ENCODE measurements at regions not wholly inside any gene's neighbourhood (a gene's known extent, or its start where the extent isn't known, plus 50 kb on each side); places are given as distances from the start of the nearest gene placed in this dataset.

DNA sequence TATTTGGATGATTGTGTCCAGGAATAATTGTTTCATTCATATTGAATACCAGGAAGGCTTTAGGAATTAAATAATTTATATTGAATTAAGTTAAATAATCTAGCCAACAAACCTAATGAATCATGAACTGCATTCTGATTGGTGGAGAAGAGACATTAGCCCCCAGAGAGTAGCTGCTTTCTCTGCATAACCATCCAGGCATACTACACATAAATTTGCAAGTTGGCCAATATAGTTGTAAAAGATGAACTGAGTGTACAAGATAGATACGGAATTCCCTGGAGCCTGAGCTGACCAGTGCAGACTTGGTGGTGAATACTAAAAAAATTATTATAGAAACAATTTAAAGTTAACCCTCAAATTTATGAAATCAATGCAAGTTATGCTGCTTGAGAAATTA lies 311.8 kb upstream of the KIF2A start:
- TF ChIP-seq POLR2A (IDR thresholded peaks at IDR 0.05; ENCODE audit: low read depth, low read length) (no peak), POLR2AphosphoS5 (IDR thresholded peaks at IDR 0.05; ENCODE audit: low read depth, low read length) (no peak), TAF1 (IDR thresholded peaks at IDR 0.05; ENCODE audit: borderline replicate concordance, low read depth, low read length) (no peak)
- DNase-seq (ENCODE audit: insufficient read length) (no peak), FAIRE-seq (no peak)

DNA sequence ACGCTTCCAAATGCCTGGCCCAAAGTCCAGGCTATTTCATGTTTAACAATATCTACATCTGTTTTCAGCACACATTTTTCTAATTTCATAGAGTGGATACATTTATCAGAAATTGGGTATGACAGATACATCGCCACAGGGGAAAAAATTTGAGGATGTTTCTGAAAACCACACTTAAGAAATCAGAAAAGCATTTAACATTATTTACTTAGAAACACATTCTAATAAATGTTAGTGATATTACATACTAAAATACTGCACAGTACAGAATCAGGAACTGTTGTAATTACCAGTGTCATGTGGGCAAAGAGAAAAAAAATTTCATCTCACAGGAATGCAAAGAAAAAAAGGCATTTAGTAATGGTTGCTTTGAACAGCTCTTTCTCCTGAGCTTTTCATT lies 310.5 kb upstream of the KIF2A start:
- FAIRE-seq (no peak), DNase-seq (ENCODE audit: insufficient read length) (no peak)
- no peak for TF ChIP-seq TAF1 (IDR thresholded peaks at IDR 0.05; ENCODE audit: borderline replicate concordance, low read depth, low read length)
- TF ChIP-seq POLR2AphosphoS5 (IDR thresholded peaks at IDR 0.05; ENCODE audit: low read depth, low read length), result no peak
- no peak for TF ChIP-seq POLR2A (IDR thresholded peaks at IDR 0.05; ENCODE audit: low read depth, low read length)

DNA sequence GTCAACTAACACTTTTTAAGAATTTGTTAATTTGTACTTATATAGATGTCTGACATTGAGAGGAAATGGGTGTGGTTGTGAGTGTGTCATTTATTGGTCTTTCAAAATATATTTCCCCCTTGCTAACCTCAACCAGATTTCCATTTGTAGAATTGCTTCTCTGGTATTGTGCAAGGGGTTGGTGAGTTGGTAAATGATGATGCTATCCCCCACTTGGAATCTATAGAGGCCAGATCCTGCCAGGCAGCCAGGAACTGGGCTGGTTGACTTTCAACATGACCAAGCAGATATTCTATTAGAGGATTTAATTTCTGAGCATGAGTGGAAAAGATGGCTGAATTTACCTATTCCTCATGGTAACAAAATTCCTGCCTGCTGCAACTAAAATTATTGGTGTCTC lies 306.6 kb upstream of the KIF2A start:
- TF ChIP-seq POLR2A (IDR thresholded peaks at IDR 0.05; ENCODE audit: low read depth, low read length) (no peak), TAF1 (IDR thresholded peaks at IDR 0.05; ENCODE audit: borderline replicate concordance, low read depth, low read length) (no peak), POLR2AphosphoS5 (IDR thresholded peaks at IDR 0.05; ENCODE audit: low read depth, low read length) (no peak)
- FAIRE-seq (no peak), DNase-seq (ENCODE audit: insufficient read length) (no peak)

DNA sequence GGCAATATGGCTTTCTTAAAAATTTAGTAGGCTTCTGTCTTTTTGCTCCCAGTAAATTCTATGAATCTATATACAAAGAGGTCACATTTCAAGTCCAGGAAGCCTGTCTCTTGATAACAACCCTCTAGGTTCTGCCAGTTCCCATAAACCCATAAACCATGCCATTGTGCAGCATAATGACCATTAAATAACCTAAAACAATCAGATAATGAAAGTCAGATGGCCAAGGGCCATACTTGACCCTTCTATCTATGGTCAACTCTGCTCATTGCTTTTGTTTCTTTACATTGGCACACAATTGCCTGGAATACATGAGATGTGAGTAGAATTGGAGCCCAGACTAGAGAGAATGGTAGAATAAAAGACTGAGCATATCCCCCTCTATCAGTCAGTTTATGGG lies 305.4 kb upstream of the KIF2A start:
- TF ChIP-seq TAF1 (IDR thresholded peaks at IDR 0.05; ENCODE audit: borderline replicate concordance, low read depth, low read length), result no peak
- TF ChIP-seq POLR2AphosphoS5 (IDR thresholded peaks at IDR 0.05; ENCODE audit: low read depth, low read length), result no peak
- no peak for TF ChIP-seq POLR2A (IDR thresholded peaks at IDR 0.05; ENCODE audit: low read depth, low read length)
- DNase-seq (ENCODE audit: insufficient read length) (no peak), FAIRE-seq (no peak)

DNA sequence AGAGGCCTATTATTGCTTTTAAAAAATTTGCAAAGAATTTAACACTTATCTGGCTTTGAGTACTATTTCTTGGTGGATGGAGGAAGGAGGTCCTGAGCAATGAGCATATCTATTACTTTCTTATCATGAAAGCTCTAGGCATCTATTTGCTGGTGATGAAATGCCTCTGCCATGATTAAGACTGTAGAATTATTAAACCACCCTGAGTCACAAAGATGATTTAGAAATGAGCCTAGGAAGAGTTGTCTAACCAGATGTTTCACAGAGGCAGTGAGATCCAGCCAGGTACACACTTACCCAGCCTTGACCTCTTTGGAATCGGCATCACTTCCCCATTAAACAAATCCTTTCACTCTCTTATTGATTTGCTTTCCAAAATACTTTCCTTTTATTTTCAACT lies 304.4 kb upstream of the KIF2A start:
- no peak for FAIRE-seq
- TF ChIP-seq POLR2A (IDR thresholded peaks at IDR 0.05; ENCODE audit: low read depth, low read length) (no peak), TAF1 (IDR thresholded peaks at IDR 0.05; ENCODE audit: borderline replicate concordance, low read depth, low read length) (no peak), POLR2AphosphoS5 (IDR thresholded peaks at IDR 0.05; ENCODE audit: low read depth, low read length) (no peak)
- no peak for DNase-seq (ENCODE audit: insufficient read length)

DNA sequence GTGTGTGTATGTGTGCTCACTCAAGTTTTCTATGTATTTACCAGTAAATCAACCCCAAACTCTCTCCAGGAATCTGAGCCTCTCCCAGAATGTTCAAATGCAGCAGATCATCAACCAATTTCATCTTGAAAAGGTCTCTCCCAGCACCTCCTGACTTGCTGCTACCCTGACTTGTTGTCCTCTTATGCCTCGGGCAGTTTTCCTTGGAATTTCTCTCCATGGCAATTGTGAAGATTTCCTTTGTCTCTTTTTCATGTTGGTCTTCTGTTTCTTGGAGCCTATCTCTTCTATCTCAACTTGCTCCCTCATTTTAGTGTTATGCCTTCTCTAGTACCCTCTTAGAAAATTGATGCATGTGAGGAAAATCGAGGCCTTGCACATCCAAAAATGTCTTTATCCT lies 303.6 kb upstream of the KIF2A start:
- DNase-seq (ENCODE audit: insufficient read length) (no peak), FAIRE-seq (no peak)
- TF ChIP-seq POLR2A (IDR thresholded peaks at IDR 0.05; ENCODE audit: low read depth, low read length), result no peak
- no peak for TF ChIP-seq POLR2AphosphoS5 (IDR thresholded peaks at IDR 0.05; ENCODE audit: low read depth, low read length)
- no peak for TF ChIP-seq TAF1 (IDR thresholded peaks at IDR 0.05; ENCODE audit: borderline replicate concordance, low read depth, low read length)

DNA sequence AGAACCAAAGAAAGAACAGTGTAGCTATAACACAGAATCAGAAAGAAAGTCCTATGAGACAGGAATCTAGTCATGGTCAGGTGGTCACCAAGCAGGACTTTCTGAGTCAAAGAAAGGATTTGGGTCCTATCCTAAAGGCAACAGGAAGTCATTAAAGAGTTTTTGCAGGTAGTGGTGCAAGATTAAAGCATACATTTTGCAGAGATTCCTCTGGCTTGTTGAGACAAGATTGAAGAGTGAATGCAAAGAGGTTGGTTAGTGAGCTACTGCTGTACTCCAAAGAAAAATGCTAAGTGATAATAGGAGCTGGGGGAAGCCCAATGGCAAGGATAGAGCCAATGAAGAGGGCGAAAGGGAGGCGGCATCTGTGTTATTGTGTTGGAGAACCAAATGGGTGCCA lies 300.5 kb upstream of the KIF2A start:
- FAIRE-seq (no peak), DNase-seq (ENCODE audit: insufficient read length) (no peak)
- TF ChIP-seq POLR2AphosphoS5 (IDR thresholded peaks at IDR 0.05; ENCODE audit: low read depth, low read length) (no peak), POLR2A (IDR thresholded peaks at IDR 0.05; ENCODE audit: low read depth, low read length) (no peak), TAF1 (IDR thresholded peaks at IDR 0.05; ENCODE audit: borderline replicate concordance, low read depth, low read length) (no peak)

DNA sequence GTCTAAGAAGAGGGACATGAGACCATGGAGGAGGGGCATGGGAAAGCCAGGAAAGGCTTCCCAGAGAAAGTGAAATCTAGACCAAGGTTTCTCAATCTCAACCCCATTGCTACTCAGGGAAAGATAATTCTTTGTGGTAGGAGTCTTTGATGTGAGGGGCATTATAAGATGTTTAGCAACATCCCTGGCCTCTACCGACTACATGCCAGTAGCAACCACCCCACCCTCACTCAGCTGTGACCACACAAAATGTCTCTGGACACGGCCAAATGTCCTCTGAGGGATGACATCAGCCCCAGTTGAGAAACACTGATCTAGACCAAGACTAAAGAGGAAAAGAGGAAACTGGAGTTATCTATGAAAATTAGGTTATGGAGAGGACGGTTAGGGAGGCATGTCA lies 298.5 kb upstream of the KIF2A start:
- no peak for DNase-seq (ENCODE audit: insufficient read length)
- TF ChIP-seq TAF1 (IDR thresholded peaks at IDR 0.05; ENCODE audit: borderline replicate concordance, low read depth, low read length) (no peak), POLR2A (IDR thresholded peaks at IDR 0.05; ENCODE audit: low read depth, low read length) (no peak), POLR2AphosphoS5 (IDR thresholded peaks at IDR 0.05; ENCODE audit: low read depth, low read length) (no peak)
- FAIRE-seq, result no peak

DNA sequence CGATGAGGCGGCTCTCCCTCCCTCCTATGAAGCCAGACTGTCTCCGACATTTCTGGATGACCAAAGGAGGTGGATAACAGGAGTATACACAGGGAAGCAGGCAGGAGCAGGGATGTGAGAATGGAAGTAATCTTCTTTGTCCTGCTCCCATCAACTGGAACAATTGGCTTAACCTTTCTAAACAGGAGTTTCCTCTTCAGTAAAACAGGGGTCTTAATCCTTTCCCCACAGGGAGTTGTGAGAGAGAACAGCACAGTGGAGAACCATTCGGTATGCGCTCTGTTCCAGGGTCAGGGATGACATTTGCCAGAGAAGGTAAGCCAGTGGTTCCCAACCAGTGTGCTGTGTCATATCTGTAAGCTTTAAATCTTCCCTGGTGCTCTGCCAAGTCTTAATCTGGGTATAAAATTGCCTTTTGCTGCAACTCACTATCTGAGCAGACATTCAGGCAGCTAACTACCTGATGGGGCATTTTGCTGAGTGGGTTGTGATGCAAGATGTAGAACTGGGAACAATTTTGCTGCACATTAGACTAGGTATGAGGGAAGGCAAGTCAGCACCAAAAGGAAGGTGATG lies 294.8 kb upstream of the KIF2A start:
- TF ChIP-seq POLR2A (IDR thresholded peaks at IDR 0.05; ENCODE audit: low read depth, low read length) (no peak), TAF1 (IDR thresholded peaks at IDR 0.05; ENCODE audit: borderline replicate concordance, low read depth, low read length) (no peak), POLR2AphosphoS5 (IDR thresholded peaks at IDR 0.05; ENCODE audit: low read depth, low read length) (no peak)
- FAIRE-seq (no peak), DNase-seq (ENCODE audit: insufficient read length) (no peak)

DNA sequence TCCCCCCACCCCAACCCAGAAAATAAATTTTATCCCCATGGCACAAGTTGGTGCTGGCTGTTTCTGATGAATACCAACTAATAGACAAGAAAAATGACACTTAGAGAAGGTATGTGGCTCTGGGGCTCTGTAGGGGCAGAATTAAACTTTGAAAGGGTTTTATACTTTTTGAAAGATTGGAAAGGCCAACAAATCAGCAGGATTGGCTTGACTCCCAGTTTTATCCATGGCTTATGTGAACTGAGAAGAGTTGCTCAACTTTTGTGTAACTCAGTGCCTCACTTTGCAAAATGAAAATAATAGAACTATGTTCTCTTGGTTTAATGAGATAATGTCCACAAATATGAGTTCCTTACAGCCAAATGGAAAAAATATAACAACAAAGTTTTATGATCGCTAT lies 288.9 kb upstream of the KIF2A start:
- TF ChIP-seq POLR2A (IDR thresholded peaks at IDR 0.05; ENCODE audit: low read depth, low read length) (no peak), TAF1 (IDR thresholded peaks at IDR 0.05; ENCODE audit: borderline replicate concordance, low read depth, low read length) (no peak), POLR2AphosphoS5 (IDR thresholded peaks at IDR 0.05; ENCODE audit: low read depth, low read length) (no peak)
- DNase-seq (ENCODE audit: insufficient read length), result no peak
- FAIRE-seq, result no peak

DNA sequence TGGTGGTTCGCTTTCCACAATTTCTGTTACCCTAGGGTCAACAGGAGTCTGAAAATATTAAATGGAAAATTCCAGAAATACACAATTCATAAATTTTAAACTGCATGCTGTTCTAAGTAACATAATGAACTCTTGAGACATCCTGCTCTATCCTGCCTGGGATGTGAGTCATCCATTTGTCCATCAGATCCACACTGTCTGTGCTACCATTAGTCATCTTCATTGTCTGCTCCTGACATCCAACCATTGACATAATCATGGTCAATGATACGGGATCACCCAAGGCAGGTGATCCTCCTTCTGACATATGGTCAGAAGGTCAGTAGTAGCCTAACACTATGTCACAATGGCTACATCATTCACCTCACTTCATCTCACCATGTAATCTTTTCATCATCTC lies 276.7 kb upstream of the KIF2A start:
- FAIRE-seq (no peak), DNase-seq (ENCODE audit: insufficient read length) (no peak)
- no peak for TF ChIP-seq POLR2A (IDR thresholded peaks at IDR 0.05; ENCODE audit: low read depth, low read length)
- no peak for TF ChIP-seq TAF1 (IDR thresholded peaks at IDR 0.05; ENCODE audit: borderline replicate concordance, low read depth, low read length)
- TF ChIP-seq POLR2AphosphoS5 (IDR thresholded peaks at IDR 0.05; ENCODE audit: low read depth, low read length), result no peak

DNA sequence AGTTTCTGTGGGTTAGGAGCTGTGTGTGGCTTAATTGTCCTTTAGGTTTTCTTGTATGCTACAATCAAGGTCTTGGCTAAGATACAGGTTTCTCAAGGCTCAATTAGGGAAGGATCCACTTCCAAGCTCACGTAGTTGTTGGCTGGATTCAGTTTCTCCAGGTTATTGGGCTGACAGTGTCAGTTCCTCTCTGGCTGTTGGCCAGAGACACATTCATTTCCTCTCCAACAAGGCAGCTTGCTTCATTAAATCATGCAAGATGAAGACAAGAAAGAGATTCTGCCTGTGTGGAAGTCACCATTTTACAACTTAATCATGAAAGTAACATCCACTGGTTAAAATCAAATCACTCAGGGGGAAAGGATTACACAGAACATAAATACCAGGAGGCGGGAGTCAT lies 275.7 kb upstream of the KIF2A start:
- FAIRE-seq, result no peak
- DNase-seq (ENCODE audit: insufficient read length), result no peak
- TF ChIP-seq POLR2AphosphoS5 (IDR thresholded peaks at IDR 0.05; ENCODE audit: low read depth, low read length) (no peak), POLR2A (IDR thresholded peaks at IDR 0.05; ENCODE audit: low read depth, low read length) (no peak), TAF1 (IDR thresholded peaks at IDR 0.05; ENCODE audit: borderline replicate concordance, low read depth, low read length) (no peak)

DNA sequence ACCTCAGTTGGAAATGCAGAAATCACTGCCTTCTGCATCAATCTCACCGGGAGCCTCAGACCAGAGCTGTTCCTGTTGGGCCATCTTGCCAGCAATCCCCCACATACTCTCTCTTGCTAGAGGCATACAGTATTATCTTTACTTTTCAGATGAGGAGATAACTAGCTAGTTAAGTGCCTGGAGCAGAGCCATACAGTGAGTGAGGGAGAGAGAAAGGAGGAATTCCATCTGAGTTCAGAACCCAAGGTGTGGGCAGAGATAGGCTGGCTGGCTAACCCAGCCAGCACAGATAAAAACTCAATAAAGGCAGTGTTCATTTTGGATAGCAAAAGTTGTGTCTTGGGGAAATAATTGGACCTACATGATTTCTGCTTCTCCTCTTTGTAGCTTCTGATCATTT lies 268.0 kb upstream of the KIF2A start:
- FAIRE-seq (no peak), DNase-seq (ENCODE audit: insufficient read length) (no peak)
- TF ChIP-seq POLR2A (IDR thresholded peaks at IDR 0.05; ENCODE audit: low read depth, low read length) (no peak), TAF1 (IDR thresholded peaks at IDR 0.05; ENCODE audit: borderline replicate concordance, low read depth, low read length) (no peak), POLR2AphosphoS5 (IDR thresholded peaks at IDR 0.05; ENCODE audit: low read depth, low read length) (no peak)
